HCT116 (cell line): ENCODE measurements at regions not wholly inside any gene's neighbourhood (a gene's known extent, or its start where the extent isn't known, plus 50 kb on each side); places are given as distances from the start of the nearest gene placed in this dataset.

ENCODE experiments used
- ATAC-seq: fragments of 200-7000 bp; cut with Tn5 transposase; 2 replicates; pipeline ENCODE4 v1.9.1; 2020; ENCODE audit warnings: mild to moderate bottlenecking, moderate library complexity
- BruUV-seq: library from RNA; stranded (reverse); fragments of 400-500 nt; replicated peaks from 2 replicates; lab custom pipeline; 2021; lab: Mats Ljungman, UMichigan
- CTCF ChIA-PET: fragments of 300-600 bp; sonication (Branson Sonifier 250); formaldehyde crosslinking; loops from one replicate; lab custom pipeline; 2021; ENCODE audit warnings: antibody characterized with exemption; lab: Charles Lee
- POLR2A ChIA-PET: fragments of 300-600, 350-600 bp; sonication (Branson Sonifier 250); formaldehyde crosslinking; loops from one replicate; lab custom pipeline; 2021; ENCODE audit warnings: antibody characterized with exemption; lab: Charles Lee
- RAD21 ChIA-PET, 2 experiments: fragments of 300-600 bp; sonication (Branson Sonifier 250); formaldehyde crosslinking; loops; one replicate each; lab custom pipeline; 2023; ENCODE audit warnings: low total read pairs in 2 of 2; ENCODE audit not compliant: uncharacterized antibody in 2 of 2, unreplicated experiment in 2 of 2, low non-redundant PET in 1 of 2; lab: Charles Lee
- DNase-seq: peaks from one replicate; pipeline ENCODE4 v3.0.0-alpha.2; 2010; ENCODE audit warnings: low read depth, low spot score
- H2AFZ ChIP-seq: fragments of 200-600 bp; shearing (Covaris generic), sonication (generic); 2 replicates; pipeline ENCODE4 v1.6.1; 2017; ENCODE audit warnings: low read depth, mixed run types, mixed read lengths, antibody characterized with exemption, low read length; ENCODE audit not compliant: poor library complexity, severe bottlenecking
- H3K27ac ChIP-seq: 2 replicates; pipeline ENCODE4 v1.5.1; 2012; ENCODE audit warnings: low read depth, low read length
- H3K27me3 ChIP-seq: fragments of 200-600 bp; sonication (generic); 2 replicates; pipeline ENCODE4 v1.6.1; 2016; ENCODE audit warnings: mixed run types, low read length, mixed read lengths; ENCODE audit not compliant: insufficient read depth
- H3K36me3 ChIP-seq, 2 experiments: fragments of 200-500 bp in 1 of 2; fragments of 200-600 bp in 1 of 2; sonication (Bioruptor generic) in 1 of 2; sonication (generic) in 1 of 2; 2 replicates each; pipeline versions ENCODE4 v1.5.1 to v1.6.1; 2014 to 2016; ENCODE audit warnings: low read length in 2 of 2, inconsistent platforms in 1 of 2, mixed read lengths in 1 of 2, mixed run types in 1 of 2; ENCODE audit not compliant: insufficient read depth in 2 of 2, control insufficient read depth in 1 of 2
- H3K4me1 ChIP-seq, 2 experiments: fragments of 200-600 bp in 1 of 2; sonication (generic) in 1 of 2; 2 replicates each; pipeline versions ENCODE4 v1.5.1 to v1.6.1; 2012 to 2017; ENCODE audit warnings: low read length in 2 of 2, inconsistent platforms in 1 of 2, mild to moderate bottlenecking in 1 of 2, mixed read lengths in 1 of 2, mixed run types in 1 of 2, moderate library complexity in 1 of 2; ENCODE audit not compliant: insufficient read depth in 2 of 2, control insufficient read depth in 1 of 2
- H3K4me2 ChIP-seq: fragments of 200-600 bp; sonication (generic); 2 replicates; pipeline ENCODE4 v1.6.1; 2017; ENCODE audit warnings: mixed run types, low read length, mixed read lengths
- H3K4me3 ChIP-seq, 2 experiments: fragments of 200-600 bp in 1 of 2; sonication (generic) in 1 of 2; replicated peaks in 1 of 2; 2 replicates each; pipeline ENCODE4 v1.5.1; 2011 to 2016; ENCODE audit warnings: low read length in 2 of 2, control low read depth in 1 of 2, low read depth in 1 of 2, mild to moderate bottlenecking in 1 of 2, mixed read lengths in 1 of 2, mixed run types in 1 of 2
- H3K79me2 ChIP-seq: fragments of 200-600 bp; sonication (generic); 2 replicates; pipeline ENCODE4 v1.6.1; 2017; ENCODE audit warnings: mild to moderate bottlenecking, mixed run types, low read length, moderate library complexity, mixed read lengths; ENCODE audit not compliant: insufficient read depth
- H3K9ac ChIP-seq: fragments of 200-600 bp; sonication (generic); 2 replicates; pipeline ENCODE4 v1.6.1; 2016; ENCODE audit warnings: low read length, mixed read lengths
- H3K9me2 ChIP-seq: fragments of 200-600 bp; sonication (generic), shearing (Covaris generic); 2 replicates; pipeline ENCODE4 v1.6.1; 2017; ENCODE audit warnings: mixed run types, mild to moderate bottlenecking, moderate library complexity; ENCODE audit not compliant: insufficient read depth
- H3K9me3 ChIP-seq, 2 experiments: fragments of 200-500 bp in 1 of 2; fragments of 200-600 bp in 1 of 2; sonication (Bioruptor generic) in 1 of 2; sonication (generic) in 1 of 2; 2 replicates each; pipeline ENCODE4 v1.6.1; 2014 to 2017; ENCODE audit warnings: low read length in 2 of 2, mixed read lengths in 2 of 2, inconsistent platforms in 1 of 2, low read depth in 1 of 2, mild to moderate bottlenecking in 1 of 2, mixed run types in 1 of 2, moderate library complexity in 1 of 2; ENCODE audit not compliant: control insufficient read depth in 1 of 2, insufficient read depth in 1 of 2
- H4K20me1 ChIP-seq: fragments of 200-600 bp; sonication (generic), shearing (Covaris generic); 2 replicates; pipeline ENCODE4 v1.6.1; 2017; ENCODE audit warnings: mixed run types, mild to moderate bottlenecking, moderate library complexity; ENCODE audit not compliant: insufficient read depth
- CBX3 ChIP-seq: IDR thresholded peaks from 2 replicates; pipeline ENCODE4 v1.6.1; 2012; ENCODE audit warnings: low read depth
- EGR1 ChIP-seq: IDR thresholded peaks from 2 replicates; pipeline ENCODE4 v1.6.1; 2012; ENCODE audit warnings: low read depth
- ELF1 ChIP-seq: IDR thresholded peaks from 2 replicates; pipeline ENCODE4 v1.6.1; 2012; ENCODE audit warnings: low read depth, borderline replicate concordance
- JUND ChIP-seq: IDR thresholded peaks from 2 replicates; pipeline ENCODE4 v1.6.1; 2012
- POLR2A ChIP-seq: IDR thresholded peaks from 2 replicates; pipeline ENCODE4 v1.7.0; 2011; ENCODE audit warnings: borderline replicate concordance; ENCODE audit not compliant: insufficient read depth, insufficient read length; ENCODE audit errors: extremely low read depth
- RAD21 ChIP-seq: IDR thresholded peaks from 2 replicates; pipeline ENCODE4 v1.6.1; 2012; ENCODE audit warnings: low read depth, mild to moderate bottlenecking
- SIN3A ChIP-seq: IDR thresholded peaks from 2 replicates; pipeline ENCODE4 v1.6.1; 2012; ENCODE audit warnings: low read depth
- YY1 ChIP-seq: IDR thresholded peaks from 2 replicates; pipeline ENCODE4 v1.6.1; 2011; ENCODE audit warnings: low read length, low read depth, moderate library complexity, mild to moderate bottlenecking; ENCODE audit not compliant: insufficient replicate concordance; ENCODE audit errors: extremely low read depth
- intact Hi-C: fragments of 100-400 bp; cut with micrococcal nuclease; formaldehyde crosslinking; loops from 2 replicates; pipeline ENCODE4 v1.10.0; 2022
- TF ChIP-seq, protein P1 (sequence below): IDR thresholded peaks from 2 replicates; pipeline ENCODE4 v1.6.1; 2012; ENCODE audit warnings: low read depth
- TF ChIP-seq, protein P2 (sequence below), 3 experiments: fragments of 200-600 bp in 1 of 3; sonication (generic) in 1 of 3; IDR thresholded peaks in 2 of 3; conservative IDR thresholded peaks in 1 of 3; 2 replicates each; pipeline ENCODE4 v1.5.1; 2012 to 2017; ENCODE audit warnings: low read depth in 2 of 3, low read length in 2 of 3, antibody characterized with exemption in 1 of 3, borderline replicate concordance in 1 of 3, control low read depth in 1 of 3, mild to moderate bottlenecking in 1 of 3, mixed read lengths in 1 of 3, mixed run types in 1 of 3, moderate library complexity in 1 of 3; ENCODE audit not compliant: insufficient read depth in 1 of 3
- TF ChIP-seq, protein P3 (sequence below): IDR thresholded peaks from 2 replicates; pipeline ENCODE4 v1.6.1; 2012

DNA sequence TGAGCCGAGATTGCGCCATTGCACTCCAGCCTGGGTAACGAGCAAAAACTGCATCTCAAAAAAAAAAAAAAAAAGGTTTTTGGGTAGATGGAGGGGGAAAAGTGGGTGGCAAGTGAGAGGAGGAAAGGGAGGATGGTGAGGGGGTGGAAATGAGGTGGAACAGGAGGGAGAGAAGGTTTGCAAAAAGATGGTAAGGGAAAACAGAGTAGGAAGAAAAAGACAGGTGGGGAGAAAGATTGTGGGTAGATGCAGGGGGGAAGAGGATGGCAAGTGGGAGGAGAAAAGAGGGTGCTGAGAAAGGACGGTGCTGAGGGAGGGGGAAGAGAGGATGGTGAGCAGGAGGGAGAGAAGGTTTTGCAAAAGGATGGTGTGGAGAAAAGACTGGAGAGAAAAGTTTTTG, 57.8 kb upstream of the C1QTNF9B start:
- no peak overlapping the region for H2AFZ ChIP-seq
- H3K4me1 ChIP-seq = peaks cover 0 to 11% of the 10 kb centered on the region in 2 experiments; a peak in 2 of 4 replicates
- CTCF ChIA-PET = no interaction called here
- no peaks in the 10 kb centered on the region for H3K9me2 ChIP-seq
- no peak overlapping the region for H3K9ac ChIP-seq
- H3K4me2 ChIP-seq = no peak overlapping the region
- intact Hi-C loops = no loop called here
- no peak overlapping the region for H3K27ac ChIP-seq
- H4K20me1 ChIP-seq = no peaks in the 10 kb centered on the region
- H3K27me3 ChIP-seq = no peaks in the 10 kb centered on the region
- TF ChIP-seq YY1 = no peak
- TF ChIP-seq ELF1 = no peak
- no peak for TF ChIP-seq POLR2A
- no peak for TF ChIP-seq RAD21
- TF ChIP-seq, protein P1, sequence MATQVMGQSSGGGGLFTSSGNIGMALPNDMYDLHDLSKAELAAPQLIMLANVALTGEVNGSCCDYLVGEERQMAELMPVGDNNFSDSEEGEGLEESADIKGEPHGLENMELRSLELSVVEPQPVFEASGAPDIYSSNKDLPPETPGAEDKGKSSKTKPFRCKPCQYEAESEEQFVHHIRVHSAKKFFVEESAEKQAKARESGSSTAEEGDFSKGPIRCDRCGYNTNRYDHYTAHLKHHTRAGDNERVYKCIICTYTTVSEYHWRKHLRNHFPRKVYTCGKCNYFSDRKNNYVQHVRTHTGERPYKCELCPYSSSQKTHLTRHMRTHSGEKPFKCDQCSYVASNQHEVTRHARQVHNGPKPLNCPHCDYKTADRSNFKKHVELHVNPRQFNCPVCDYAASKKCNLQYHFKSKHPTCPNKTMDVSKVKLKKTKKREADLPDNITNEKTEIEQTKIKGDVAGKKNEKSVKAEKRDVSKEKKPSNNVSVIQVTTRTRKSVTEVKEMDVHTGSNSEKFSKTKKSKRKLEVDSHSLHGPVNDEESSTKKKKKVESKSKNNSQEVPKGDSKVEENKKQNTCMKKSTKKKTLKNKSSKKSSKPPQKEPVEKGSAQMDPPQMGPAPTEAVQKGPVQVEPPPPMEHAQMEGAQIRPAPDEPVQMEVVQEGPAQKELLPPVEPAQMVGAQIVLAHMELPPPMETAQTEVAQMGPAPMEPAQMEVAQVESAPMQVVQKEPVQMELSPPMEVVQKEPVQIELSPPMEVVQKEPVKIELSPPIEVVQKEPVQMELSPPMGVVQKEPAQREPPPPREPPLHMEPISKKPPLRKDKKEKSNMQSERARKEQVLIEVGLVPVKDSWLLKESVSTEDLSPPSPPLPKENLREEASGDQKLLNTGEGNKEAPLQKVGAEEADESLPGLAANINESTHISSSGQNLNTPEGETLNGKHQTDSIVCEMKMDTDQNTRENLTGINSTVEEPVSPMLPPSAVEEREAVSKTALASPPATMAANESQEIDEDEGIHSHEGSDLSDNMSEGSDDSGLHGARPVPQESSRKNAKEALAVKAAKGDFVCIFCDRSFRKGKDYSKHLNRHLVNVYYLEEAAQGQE = no peak
- no peak for TF ChIP-seq EGR1
- DNase-seq (no peak), ATAC-seq (no peak)
- H3K79me2 ChIP-seq = no peaks in the 10 kb centered on the region
- BruUV-seq = no TSS peak
- no peaks in the 10 kb centered on the region for H3K9me3 ChIP-seq
- POLR2A ChIA-PET = no interaction called here
- RAD21 ChIA-PET = no interaction called here
- H3K4me3 ChIP-seq = no peak overlapping the region
- H3K36me3 ChIP-seq = no peaks in the 10 kb centered on the region

DNA sequence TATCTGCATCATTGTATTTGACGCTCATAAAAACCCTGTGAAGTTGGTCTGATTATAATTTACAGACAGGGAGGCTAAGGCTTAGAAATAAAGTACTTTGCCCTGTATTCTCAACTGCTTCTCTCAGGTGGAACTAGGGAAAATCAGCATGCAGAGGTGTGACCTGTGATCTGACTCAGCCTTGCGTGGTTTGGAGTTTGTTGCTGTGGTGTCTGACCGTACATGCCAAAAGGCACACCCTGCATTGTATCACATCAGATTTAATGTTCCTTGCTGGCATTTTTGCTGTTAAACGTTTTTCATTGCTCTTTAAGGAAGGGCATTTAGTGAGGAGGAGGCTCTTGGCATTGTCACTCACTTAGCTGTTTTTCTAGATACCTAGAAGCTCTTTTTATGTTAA, 58.8 kb upstream of the C1QTNF9B start:
- no peaks in the 10 kb centered on the region for H4K20me1 ChIP-seq
- no peak overlapping the region for H3K27ac ChIP-seq
- POLR2A ChIA-PET = no interaction called here
- H3K79me2 ChIP-seq = no peaks in the 10 kb centered on the region
- peak overlapping the region; percentile 48 for H3K4me2 ChIP-seq
- intact Hi-C loops = no loop called here
- no TSS peak for BruUV-seq
- peak; percentile 11; the same call in 1 of the 2 replicates for TF ChIP-seq JUND
- TF ChIP-seq CBX3 = peak; percentile 25; the same call in 1 of the 2 replicates
- TF ChIP-seq, protein P2, sequence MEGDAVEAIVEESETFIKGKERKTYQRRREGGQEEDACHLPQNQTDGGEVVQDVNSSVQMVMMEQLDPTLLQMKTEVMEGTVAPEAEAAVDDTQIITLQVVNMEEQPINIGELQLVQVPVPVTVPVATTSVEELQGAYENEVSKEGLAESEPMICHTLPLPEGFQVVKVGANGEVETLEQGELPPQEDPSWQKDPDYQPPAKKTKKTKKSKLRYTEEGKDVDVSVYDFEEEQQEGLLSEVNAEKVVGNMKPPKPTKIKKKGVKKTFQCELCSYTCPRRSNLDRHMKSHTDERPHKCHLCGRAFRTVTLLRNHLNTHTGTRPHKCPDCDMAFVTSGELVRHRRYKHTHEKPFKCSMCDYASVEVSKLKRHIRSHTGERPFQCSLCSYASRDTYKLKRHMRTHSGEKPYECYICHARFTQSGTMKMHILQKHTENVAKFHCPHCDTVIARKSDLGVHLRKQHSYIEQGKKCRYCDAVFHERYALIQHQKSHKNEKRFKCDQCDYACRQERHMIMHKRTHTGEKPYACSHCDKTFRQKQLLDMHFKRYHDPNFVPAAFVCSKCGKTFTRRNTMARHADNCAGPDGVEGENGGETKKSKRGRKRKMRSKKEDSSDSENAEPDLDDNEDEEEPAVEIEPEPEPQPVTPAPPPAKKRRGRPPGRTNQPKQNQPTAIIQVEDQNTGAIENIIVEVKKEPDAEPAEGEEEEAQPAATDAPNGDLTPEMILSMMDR (IDR thresholded peaks at IDR 0.05 in 2 of 3, conservative IDR thresholded peaks at IDR 0.05 in 1 of 3; ENCODE audit: borderline replicate concordance in 1 of 3, insufficient read depth in 1 of 3, low read depth in 2 of 3, low read length in 2 of 3) = no peak
- no peak for TF ChIP-seq SIN3A
- TF ChIP-seq, protein P3, sequence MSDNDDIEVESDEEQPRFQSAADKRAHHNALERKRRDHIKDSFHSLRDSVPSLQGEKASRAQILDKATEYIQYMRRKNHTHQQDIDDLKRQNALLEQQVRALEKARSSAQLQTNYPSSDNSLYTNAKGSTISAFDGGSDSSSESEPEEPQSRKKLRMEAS = 0 out of 2 replicates have a peak, but pooled peaks have one; percentile 43
- no peak overlapping the region for H3K4me3 ChIP-seq
- H3K9me3 ChIP-seq = no peaks in the 10 kb centered on the region
- H3K27me3 ChIP-seq = no peaks in the 10 kb centered on the region
- no peaks in the 10 kb centered on the region for H3K36me3 ChIP-seq
- CTCF ChIA-PET = no interaction called here
- peak overlapping the region; percentile 5 for H2AFZ ChIP-seq
- RAD21 ChIA-PET = no interaction called here
- ATAC-seq (peak; percentile 82), DNase-seq (peak; percentile 31)
- H3K9ac ChIP-seq = no peak overlapping the region
- H3K9me2 ChIP-seq = no peaks in the 10 kb centered on the region
- peaks cover 0 to 11% of the 10 kb centered on the region in 2 experiments; a peak in 2 of 4 replicates for H3K4me1 ChIP-seq
